ENCODE measurements at regions not wholly inside any gene's neighbourhood (a gene's known extent, or its start where the extent isn't known, plus 50 kb on each side); places are given as distances from the start of the nearest gene placed in this dataset.

DNA sequence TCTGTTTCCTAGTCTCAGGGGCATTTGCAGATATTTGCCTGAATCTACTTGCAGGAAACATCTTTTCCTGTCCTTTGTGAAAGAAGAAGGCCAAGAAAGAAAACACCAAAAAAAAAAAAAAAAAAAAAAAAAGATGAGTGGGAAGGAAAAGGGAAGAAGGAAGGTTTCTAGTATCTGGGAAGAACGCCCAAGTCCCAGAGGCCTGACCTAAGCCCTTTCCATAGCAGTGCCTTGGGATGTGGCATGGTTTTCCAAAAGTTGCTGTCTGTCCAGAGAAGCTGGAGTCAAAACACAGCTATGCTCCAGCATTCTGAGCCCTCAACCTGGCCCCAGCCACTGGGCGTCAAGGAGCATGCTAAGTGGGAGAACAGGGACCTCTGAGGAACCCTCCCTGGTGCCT lies 123.5 kb downstream of the INHBB start:
- TF ChIP-seq, protein P1, sequence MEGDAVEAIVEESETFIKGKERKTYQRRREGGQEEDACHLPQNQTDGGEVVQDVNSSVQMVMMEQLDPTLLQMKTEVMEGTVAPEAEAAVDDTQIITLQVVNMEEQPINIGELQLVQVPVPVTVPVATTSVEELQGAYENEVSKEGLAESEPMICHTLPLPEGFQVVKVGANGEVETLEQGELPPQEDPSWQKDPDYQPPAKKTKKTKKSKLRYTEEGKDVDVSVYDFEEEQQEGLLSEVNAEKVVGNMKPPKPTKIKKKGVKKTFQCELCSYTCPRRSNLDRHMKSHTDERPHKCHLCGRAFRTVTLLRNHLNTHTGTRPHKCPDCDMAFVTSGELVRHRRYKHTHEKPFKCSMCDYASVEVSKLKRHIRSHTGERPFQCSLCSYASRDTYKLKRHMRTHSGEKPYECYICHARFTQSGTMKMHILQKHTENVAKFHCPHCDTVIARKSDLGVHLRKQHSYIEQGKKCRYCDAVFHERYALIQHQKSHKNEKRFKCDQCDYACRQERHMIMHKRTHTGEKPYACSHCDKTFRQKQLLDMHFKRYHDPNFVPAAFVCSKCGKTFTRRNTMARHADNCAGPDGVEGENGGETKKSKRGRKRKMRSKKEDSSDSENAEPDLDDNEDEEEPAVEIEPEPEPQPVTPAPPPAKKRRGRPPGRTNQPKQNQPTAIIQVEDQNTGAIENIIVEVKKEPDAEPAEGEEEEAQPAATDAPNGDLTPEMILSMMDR (IDR thresholded peaks at IDR 0.05; ENCODE audit: low read length) = no peak
- TF ChIP-seq EZH2 (optimal IDR thresholded peaks at IDR 0.05; ENCODE audit: low read depth, low read length) = no peak
- no peak for TF ChIP-seq EZH2phosphoT487 (IDR thresholded peaks at IDR 0.05; ENCODE audit: low read length)

All from MM.1S (cell line).